ENCODE measurements at regions not wholly inside any gene's neighbourhood (a gene's known extent, or its start where the extent isn't known, plus 50 kb on each side); places are given as distances from the start of the nearest gene placed in this dataset.

- H3K9me3 ChIP-seq (ENCODE audit: control insufficient read depth, insufficient read depth, low read length), result no peaks in the 10 kb centered on the region
- no peak for DNase-seq
- no peak overlapping the region for H3K18ac ChIP-seq (ENCODE audit: low read depth, low read length)
- ChIA-PET POLR2A (ENCODE audit: unreplicated experiment) (no interaction called here), CTCF (no interaction called here)
- no peaks in the 10 kb centered on the region for H3K9me1 ChIP-seq (ENCODE audit: insufficient read depth, low read length)
- intact Hi-C loops (cut with micrococcal nuclease), result no loop called here
- no peaks in the 10 kb centered on the region for H4K20me1 ChIP-seq (ENCODE audit: insufficient read depth, low read length)
- H3K79me1 ChIP-seq (ENCODE audit: low read depth in 1 of 2, low read length in 2 of 2), result no peaks in the 10 kb centered on the region
- no peak overlapping the region for H2AK5ac ChIP-seq (ENCODE audit: low read depth, low read length)
- ATAC-seq (ENCODE audit: low read depth), result no peak
- no peak overlapping the region for H2AFZ ChIP-seq (replicated peaks; ENCODE audit: low read length, poor library complexity)
- no peak overlapping the region for H4K8ac ChIP-seq (ENCODE audit: low read depth in 2 of 2, low read length in 2 of 2)
- no peak overlapping the region for H2AK9ac ChIP-seq (replicated peaks; ENCODE audit: low read depth, low read length, poor library complexity)
- H3K36me3 ChIP-seq (ENCODE audit: control insufficient read depth, insufficient read depth, low read length), result no peaks in the 10 kb centered on the region
- H2BK120ac ChIP-seq (ENCODE audit: low read depth, low read length), result no peak overlapping the region
- no peak overlapping the region for H4K5ac ChIP-seq (ENCODE audit: low read depth, low read length)
- dilution Hi-C loops (cut with HindIII; ENCODE audit: low sequenced_read_pairs, unreplicated experiment), result no loop called here
- H3K4ac ChIP-seq (ENCODE audit: low read depth, low read length), result no peak overlapping the region
- no peak overlapping the region for H3K9ac ChIP-seq (ENCODE audit: low read depth, low read length)
- no peak overlapping the region for H3K56ac ChIP-seq (ENCODE audit: extremely low read depth, insufficient read depth, low read length)
- no peak overlapping the region for H3K14ac ChIP-seq (replicated peaks; ENCODE audit: low read depth, low read length)
- no peak overlapping the region for H3K27ac ChIP-seq (ENCODE audit: insufficient read depth, low read length)
- no peak overlapping the region for H3K4me2 ChIP-seq (ENCODE audit: low read depth, low read length)
- H2BK20ac ChIP-seq (ENCODE audit: low read depth, low read length), result no peak overlapping the region
- no peak overlapping the region for H2BK5ac ChIP-seq (ENCODE audit: low read depth, low read length, poor library complexity, severe bottlenecking)
- no peak overlapping the region for H2BK15ac ChIP-seq (ENCODE audit: low read depth, low read length)
- H4K91ac ChIP-seq (ENCODE audit: insufficient read depth, low read depth, low read length), result no peak overlapping the region
- in situ Hi-C loops (cut with MboI; ENCODE audit: low sequenced_read_pairs), result no loop called here
- 88% methylated on average over 1 of the region's 2 CpGs; no CpG with 5 or more reads in 1 of the 2 experiments for WGBS, 2 experiments (ENCODE audit: extremely low coverage in 2 of 2, insufficient read length in 1 of 2)
- H3K27me3 ChIP-seq (ENCODE audit: control insufficient read depth, insufficient read depth, low read length), result no peaks in the 10 kb centered on the region
- BruUV-seq (replicated peaks), result no TSS peak
- H3K23ac ChIP-seq (ENCODE audit: low read depth, low read length), result no peak overlapping the region
- H3K4me3 ChIP-seq (ENCODE audit: insufficient read depth, low read depth, low read length), result no peak overlapping the region
- TF ChIP-seq FOS (IDR thresholded peaks at IDR 0.05; ENCODE audit: low read depth, low read length) (no peak), RAD21 (IDR thresholded peaks at IDR 0.05; ENCODE audit: low read length) (no peak), USF2 (IDR thresholded peaks at IDR 0.05; ENCODE audit: low read depth, low read length) (no peak), CTCF (conservative IDR thresholded peaks at IDR 0.05; ENCODE audit: low read depth, low read length) (no peak), CEBPB (IDR thresholded peaks at IDR 0.05; ENCODE audit: low read depth, low read length) (no peak), CHD1 (IDR thresholded peaks at IDR 0.05; ENCODE audit: low read depth, low read length) (no peak), SMC3 (IDR thresholded peaks at IDR 0.05; ENCODE audit: low read depth, low read length) (no peak), BHLHE40 (IDR thresholded peaks at IDR 0.05; ENCODE audit: low read depth, low read length) (no peak), MXI1 (IDR thresholded peaks at IDR 0.05; ENCODE audit: borderline replicate concordance, low read depth, low read length) (no peak), POLR2A (IDR thresholded peaks at IDR 0.05; ENCODE audit: low read depth, low read length) (no peak), ELK1 (IDR thresholded peaks at IDR 0.05; ENCODE audit: borderline replicate concordance, low read depth, low read length) (no peak), MAFK (IDR thresholded peaks at IDR 0.05; ENCODE audit: low read depth, low read length) (no peak), NFE2L2 (IDR thresholded peaks at IDR 0.05; ENCODE audit: low read depth, low read length) (no peak), MAZ (IDR thresholded peaks at IDR 0.05; ENCODE audit: borderline replicate concordance, low read depth, low read length) (no peak), RCOR1 (IDR thresholded peaks at IDR 0.05; ENCODE audit: insufficient replicate concordance, low read length) (no peak), RFX5 (IDR thresholded peaks at IDR 0.05; ENCODE audit: low read depth, low read length) (no peak)
- H3K4me1 ChIP-seq (ENCODE audit: control insufficient read depth, insufficient read depth, low read length), result no peaks in the 10 kb centered on the region
Observed at GRCh38 chr6:126440923-126441322, 101.0 kb downstream of the CENPW start.
